Gastrocnemius medialis (tissue), 4 donors: ENCODE measurements at regions not wholly inside any gene's neighbourhood (a gene's known extent, or its start where the extent isn't known, plus 50 kb on each side); places are given as distances from the start of the nearest gene placed in this dataset.

Experiments used
- CTCF ChIP-seq, 5 experiments: fragments of 450-650 bp in 3 of 5; fragments of 200-600 bp in 2 of 5; sonication (generic) in 2 of 5; IDR thresholded peaks in 4 of 5; conservative IDR thresholded peaks in 1 of 5; 1 replicate in 4 of 5; 2 replicates in 1 of 5; pipeline ENCODE4 v1.5.1; 2016 to 2019; ENCODE audit warnings: antibody characterized with exemption in 5 of 5, mild to moderate bottlenecking in 3 of 5, moderate library complexity in 3 of 5
- POLR2A ChIP-seq, 2 donors: fragments of 450-650 bp; IDR thresholded peaks; one replicate each; pipeline ENCODE4 v1.6.1; 2017; ENCODE audit warnings: antibody characterized with exemption in 2 of 2, mild to moderate bottlenecking in 2 of 2, moderate library complexity in 2 of 2

- TF ChIP-seq POLR2A (IDR thresholded peaks at IDR 0.05) (no peak), CTCF (IDR thresholded peaks at IDR 0.05 in 4 of 5, conservative IDR thresholded peaks at IDR 0.05 in 1 of 5) (no peak)
Observed at GRCh38 chr9:31839273-31839672, 545.2 kb upstream of the ACO1 start.
